BLaER1 (cell line): ENCODE measurements at regions not wholly inside any gene's neighbourhood (a gene's known extent, or its start where the extent isn't known, plus 50 kb on each side); places are given as distances from the start of the nearest gene placed in this dataset.

Experiments
- H3K27ac ChIP-seq: shearing (Covaris generic); formaldehyde crosslinking; 2 replicates; pipeline ENCODE4 v1.8.1; 2022
- H3K27me3 ChIP-seq: shearing (Covaris generic); formaldehyde crosslinking; 2 replicates; pipeline ENCODE4 v1.8.1; 2022
- H3K36me3 ChIP-seq: shearing (Covaris generic); formaldehyde crosslinking; 2 replicates; pipeline ENCODE4 v1.8.1; 2022
- H3K4me1 ChIP-seq: shearing (Covaris generic); formaldehyde crosslinking; 2 replicates; pipeline ENCODE4 v1.8.1; 2022
- H3K4me2 ChIP-seq: shearing (Covaris generic); formaldehyde crosslinking; 2 replicates; pipeline ENCODE4 v1.8.1; 2022
- H3K4me3 ChIP-seq: shearing (Covaris generic); formaldehyde crosslinking; 2 replicates; pipeline ENCODE4 v1.8.1; 2022
- H3K9ac ChIP-seq: shearing (Covaris generic); formaldehyde crosslinking; 2 replicates; pipeline ENCODE4 v1.8.1; 2022
- H3K9me3 ChIP-seq: shearing (Covaris generic); formaldehyde crosslinking; 2 replicates; pipeline ENCODE4 v1.8.1; 2022
- H4K20me1 ChIP-seq: shearing (Covaris generic); formaldehyde crosslinking; 2 replicates; pipeline ENCODE4 v1.8.1; 2022
- Cebpa-rat ChIP-seq: shearing (Covaris generic); IDR thresholded peaks from 2 replicates; pipeline ENCODE4 v1.8.1; 2022

DNA sequence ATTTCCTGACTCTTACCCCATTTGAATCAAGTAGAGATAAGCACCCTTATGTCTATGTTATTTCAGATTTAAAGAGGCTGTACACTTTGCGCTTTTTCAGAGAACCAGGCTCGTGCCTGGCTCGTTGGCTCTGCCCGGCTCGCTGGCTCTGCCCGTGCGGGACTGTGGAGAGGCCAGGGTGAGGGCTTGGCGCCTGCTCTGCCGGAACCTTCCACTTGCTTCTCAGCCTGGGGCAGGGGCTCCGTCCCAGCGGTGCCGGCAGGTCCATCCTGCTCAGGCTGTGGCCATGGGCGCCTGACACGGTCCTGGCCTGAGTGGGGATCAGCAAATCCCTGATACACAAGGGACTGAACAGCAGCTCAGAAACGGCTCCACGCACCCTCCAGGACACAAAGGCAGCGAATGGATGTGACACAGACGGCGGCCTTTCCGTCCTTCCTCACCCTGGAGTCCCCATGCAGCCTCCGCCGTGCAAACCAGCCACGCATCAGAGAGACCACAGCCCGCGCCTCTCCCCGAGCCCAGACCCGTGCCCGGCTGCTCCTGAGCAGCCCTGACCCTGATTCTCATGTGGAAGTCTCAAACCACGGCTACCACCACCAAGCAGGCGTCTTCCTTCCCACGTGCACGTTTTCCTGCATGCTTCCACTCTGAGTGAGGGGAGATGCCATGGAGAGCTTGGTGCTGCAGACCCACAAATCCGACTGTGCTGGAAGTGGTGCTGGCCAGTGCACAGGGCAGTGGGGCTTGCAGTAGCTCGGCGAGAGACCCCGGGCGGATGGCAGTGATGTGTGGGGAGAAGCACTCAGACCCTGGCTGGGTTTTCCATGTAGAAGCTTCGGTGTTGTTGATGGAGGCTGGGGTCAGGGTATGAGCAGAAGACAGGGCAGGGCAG lies 233.9 kb downstream of the ERMARD start:
- no peaks in the 10 kb centered on the region for H3K27me3 ChIP-seq
- no peaks in the 10 kb centered on the region for H3K36me3 ChIP-seq
- no peak overlapping the region for H3K9ac ChIP-seq
- no peak overlapping the region for H3K4me2 ChIP-seq
- peaks cover 36% of the 10 kb centered on the region for H3K4me1 ChIP-seq
- H3K4me3 ChIP-seq = no peak overlapping the region
- no peaks in the 10 kb centered on the region for H3K9me3 ChIP-seq
- H3K27ac ChIP-seq = no peak overlapping the region
- TF ChIP-seq Cebpa-rat = no peak
- H4K20me1 ChIP-seq = no peaks in the 10 kb centered on the region

DNA sequence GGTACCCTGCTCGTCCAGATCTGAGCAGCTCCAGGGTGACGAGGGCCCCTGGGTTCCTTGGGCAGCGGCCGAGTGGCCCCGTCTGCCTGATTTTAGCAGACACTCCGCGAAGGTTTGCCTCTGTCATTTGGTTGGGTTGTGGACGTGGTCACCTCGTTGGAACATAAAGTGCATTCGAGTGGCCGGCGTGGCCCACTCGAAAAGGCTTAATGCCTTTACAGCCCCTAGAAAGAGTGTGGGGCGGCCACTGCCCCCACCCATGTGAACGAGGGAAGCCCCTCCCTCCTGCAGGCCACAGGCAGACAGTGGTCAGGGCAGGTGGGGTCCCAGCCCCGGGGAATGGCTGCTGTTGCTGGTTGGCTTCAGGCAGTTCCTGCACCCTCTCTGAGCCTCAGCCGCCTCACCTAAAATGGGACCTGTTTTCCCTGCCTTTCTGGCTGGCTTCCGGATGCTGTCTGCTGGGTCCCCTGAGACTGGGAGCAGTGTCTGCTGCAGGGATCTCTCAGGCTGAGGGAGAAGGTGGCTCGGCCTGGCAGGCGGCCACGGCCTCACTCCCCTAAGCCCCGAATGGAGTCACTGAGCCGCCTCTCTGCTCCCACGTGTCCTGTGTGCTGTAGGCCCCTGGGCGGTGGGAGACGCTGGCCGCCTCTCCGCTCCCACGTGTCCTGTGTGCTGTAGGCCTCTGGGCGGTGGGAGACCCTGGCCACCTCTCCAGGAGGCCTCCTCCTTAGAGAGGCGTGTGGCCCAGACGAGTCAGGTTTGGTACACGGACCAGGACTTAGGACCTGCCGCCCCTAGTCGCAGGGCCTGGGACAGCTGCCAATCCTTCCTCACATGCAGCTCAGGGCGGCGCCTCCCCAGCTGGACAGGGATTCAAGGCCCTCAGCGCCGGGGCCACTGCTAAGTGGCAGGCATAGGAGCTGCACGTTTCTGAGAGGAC lies 233.0 kb downstream of the ERMARD start:
- no peaks in the 10 kb centered on the region for H3K27me3 ChIP-seq
- no peak for TF ChIP-seq Cebpa-rat
- peaks cover 33% of the 10 kb centered on the region for H3K4me1 ChIP-seq
- H3K4me3 ChIP-seq = no peak overlapping the region
- no peaks in the 10 kb centered on the region for H4K20me1 ChIP-seq
- 0 out of 2 replicates have a peak overlapping the region, but pooled peaks have one; percentile 2 for H3K4me2 ChIP-seq
- H3K36me3 ChIP-seq = no peaks in the 10 kb centered on the region
- H3K27ac ChIP-seq = no peak overlapping the region
- H3K9ac ChIP-seq = no peak overlapping the region
- no peaks in the 10 kb centered on the region for H3K9me3 ChIP-seq

DNA sequence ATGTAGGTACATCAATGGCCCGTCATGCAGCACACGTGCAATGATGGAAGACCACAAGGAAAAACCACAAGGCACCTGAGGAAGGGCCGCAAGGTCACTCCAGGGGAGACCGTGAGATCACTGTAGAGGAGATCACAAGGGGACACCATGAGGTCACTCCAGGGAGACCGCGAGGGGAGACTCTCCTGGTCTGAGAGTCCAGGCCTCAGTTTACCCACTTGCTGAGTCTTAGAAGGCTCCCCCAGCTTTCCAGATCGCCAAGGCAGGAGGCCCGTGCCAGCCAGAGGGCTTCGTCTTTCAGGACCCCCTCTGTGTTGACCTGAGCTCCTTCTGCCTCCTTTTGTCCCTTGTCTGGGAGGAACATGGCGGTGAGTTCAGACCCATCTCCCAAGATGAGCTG lies 232.2 kb downstream of the ERMARD start:
- no peak for TF ChIP-seq Cebpa-rat
- H3K4me2 ChIP-seq = peak overlapping the region; percentile 2; the same call in 1 of the 2 replicates
- H3K36me3 ChIP-seq = no peaks in the 10 kb centered on the region
- no peak overlapping the region for H3K4me3 ChIP-seq
- H3K4me1 ChIP-seq = peaks cover 25% of the 10 kb centered on the region
- no peaks in the 10 kb centered on the region for H3K9me3 ChIP-seq
- no peak overlapping the region for H3K27ac ChIP-seq
- no peaks in the 10 kb centered on the region for H3K27me3 ChIP-seq
- no peak overlapping the region for H3K9ac ChIP-seq
- no peaks in the 10 kb centered on the region for H4K20me1 ChIP-seq

DNA sequence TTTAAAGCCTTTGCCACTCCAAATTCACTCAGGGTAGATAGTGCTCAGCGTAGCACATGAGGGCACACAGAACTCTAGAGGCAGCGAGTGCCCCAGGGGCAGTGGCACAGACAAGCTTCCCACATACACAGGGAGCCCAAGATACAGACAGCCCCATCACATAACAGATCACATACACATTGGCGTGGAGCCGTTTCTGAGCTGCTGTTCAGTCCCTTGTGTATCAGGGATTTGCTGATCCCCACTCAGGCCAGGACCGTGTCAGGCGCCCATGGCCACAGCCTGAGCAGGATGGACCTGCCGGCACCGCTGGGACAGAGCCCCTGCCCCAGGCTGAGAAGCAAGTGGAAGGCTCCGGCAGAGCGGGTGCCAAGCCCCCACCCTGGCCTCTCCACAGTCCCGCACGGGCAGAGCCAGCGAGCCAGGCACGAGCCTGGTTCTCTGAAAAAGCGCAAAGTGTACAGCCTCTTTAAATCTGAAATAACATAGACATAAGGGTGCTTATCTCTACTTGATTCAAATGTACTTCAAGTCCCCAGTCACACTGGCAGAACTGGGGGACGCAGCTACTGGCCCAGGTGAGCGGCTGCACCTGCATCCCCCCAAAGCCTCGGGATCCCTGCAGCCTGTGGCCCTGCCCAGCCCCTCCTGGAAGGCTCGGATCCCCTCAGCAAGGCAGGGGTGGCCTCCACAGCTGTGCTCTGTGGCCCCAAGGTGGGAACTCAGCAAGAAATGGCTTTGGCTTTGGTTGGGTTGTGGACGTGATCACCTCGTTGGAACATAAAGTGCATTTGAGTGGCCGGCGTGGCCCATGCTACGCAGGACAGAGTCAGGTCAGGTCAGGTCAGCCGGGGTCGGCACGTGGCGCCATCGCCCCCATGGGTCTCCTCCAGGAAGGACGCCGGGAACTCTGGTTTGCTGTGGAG lies 231.3 kb downstream of the ERMARD start:
- no peak overlapping the region for H3K9ac ChIP-seq
- no peaks in the 10 kb centered on the region for H3K9me3 ChIP-seq
- no peak for TF ChIP-seq Cebpa-rat
- H3K4me1 ChIP-seq = peaks cover 23% of the 10 kb centered on the region
- H3K27me3 ChIP-seq = no peaks in the 10 kb centered on the region
- H3K4me3 ChIP-seq = no peak overlapping the region
- H3K27ac ChIP-seq = no peak overlapping the region
- no peaks in the 10 kb centered on the region for H4K20me1 ChIP-seq
- no peaks in the 10 kb centered on the region for H3K36me3 ChIP-seq
- no peak overlapping the region for H3K4me2 ChIP-seq

DNA sequence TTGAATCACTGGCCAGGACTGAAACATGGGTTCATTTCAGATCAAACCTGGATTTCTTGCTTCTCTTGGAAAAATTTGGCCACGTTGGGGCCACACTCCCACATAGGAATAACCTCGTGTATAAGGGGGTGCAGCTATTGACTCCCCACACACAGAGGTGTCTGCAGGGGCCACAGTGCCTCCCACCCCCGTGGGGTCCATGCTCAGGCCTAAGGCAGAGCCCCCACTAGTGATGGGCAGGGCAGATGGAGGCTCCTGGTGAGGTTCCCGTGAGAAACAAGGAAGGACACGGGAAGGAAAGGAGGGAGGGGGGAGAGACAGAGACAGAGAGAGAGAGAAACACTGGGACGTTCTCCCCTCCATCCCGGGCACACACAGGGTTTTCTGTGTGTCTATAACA lies 230.5 kb downstream of the ERMARD start:
- H3K9me3 ChIP-seq = no peaks in the 10 kb centered on the region
- no peak overlapping the region for H3K9ac ChIP-seq
- TF ChIP-seq Cebpa-rat = no peak
- no peak overlapping the region for H3K27ac ChIP-seq
- no peaks in the 10 kb centered on the region for H4K20me1 ChIP-seq
- no peaks in the 10 kb centered on the region for H3K27me3 ChIP-seq
- no peak overlapping the region for H3K4me2 ChIP-seq
- no peak overlapping the region for H3K4me3 ChIP-seq
- no peaks in the 10 kb centered on the region for H3K36me3 ChIP-seq
- peaks cover 27% of the 10 kb centered on the region for H3K4me1 ChIP-seq

DNA sequence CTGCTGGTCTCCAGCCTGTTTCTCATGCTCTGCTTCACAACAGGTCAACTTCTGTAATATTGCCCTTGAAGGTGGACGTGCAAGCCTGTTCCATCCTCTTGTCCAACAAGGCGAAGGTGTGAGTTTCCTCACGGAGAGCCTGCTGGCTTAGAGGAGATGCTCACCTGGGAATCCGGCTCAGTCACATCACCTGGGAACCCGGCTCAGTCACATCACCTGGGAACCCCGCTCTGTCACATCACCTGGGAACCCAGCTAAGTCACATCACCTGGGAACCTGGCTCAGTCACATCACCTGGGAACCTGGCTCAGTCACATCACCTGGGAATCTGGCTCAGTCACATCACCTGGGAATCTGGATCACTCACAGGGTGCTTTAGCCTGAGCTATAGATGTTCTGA lies 230.1 kb downstream of the ERMARD start:
- H3K27ac ChIP-seq = no peak overlapping the region
- H4K20me1 ChIP-seq = no peaks in the 10 kb centered on the region
- peaks cover 31% of the 10 kb centered on the region for H3K4me1 ChIP-seq
- H3K27me3 ChIP-seq = no peaks in the 10 kb centered on the region
- H3K9ac ChIP-seq = no peak overlapping the region
- no peak overlapping the region for H3K4me2 ChIP-seq
- H3K4me3 ChIP-seq = no peak overlapping the region
- no peaks in the 10 kb centered on the region for H3K9me3 ChIP-seq
- H3K36me3 ChIP-seq = no peaks in the 10 kb centered on the region
- no peak for TF ChIP-seq Cebpa-rat

DNA sequence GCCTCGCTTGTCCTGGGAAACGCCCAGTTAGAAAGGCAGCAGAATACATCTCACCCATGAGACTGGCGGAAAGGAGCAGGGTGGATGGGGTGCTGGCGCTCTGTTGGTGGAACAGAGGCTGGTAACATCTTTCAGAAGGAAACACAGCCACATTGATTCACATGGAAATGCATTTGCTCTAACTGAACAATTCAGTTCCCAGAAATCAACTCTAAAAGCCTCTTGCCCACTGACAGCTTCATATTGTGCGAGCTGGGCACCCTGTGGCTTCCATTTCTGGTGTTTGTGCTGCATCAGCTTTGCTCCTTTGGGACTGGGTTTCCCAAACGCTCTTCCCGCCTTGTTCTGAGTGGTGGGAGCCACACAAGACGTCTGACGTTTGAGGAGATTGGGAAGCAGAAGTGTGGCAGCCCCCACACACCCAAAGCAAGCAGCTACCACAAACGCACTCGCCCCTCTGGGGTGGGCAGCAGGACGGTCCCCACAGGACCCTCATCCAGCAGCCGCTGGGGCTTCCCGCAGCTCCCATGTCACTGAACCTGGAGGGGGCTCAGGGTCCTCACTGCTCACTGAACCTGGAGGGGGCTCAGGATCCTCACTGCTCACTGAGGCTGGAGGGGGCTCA lies 229.5 kb downstream of the ERMARD start:
- H3K9ac ChIP-seq = no peak overlapping the region
- H3K4me2 ChIP-seq = no peak overlapping the region
- peaks cover 36% of the 10 kb centered on the region for H3K4me1 ChIP-seq
- no peaks in the 10 kb centered on the region for H4K20me1 ChIP-seq
- no peak for TF ChIP-seq Cebpa-rat
- H3K27me3 ChIP-seq = no peaks in the 10 kb centered on the region
- no peaks in the 10 kb centered on the region for H3K9me3 ChIP-seq
- no peaks in the 10 kb centered on the region for H3K36me3 ChIP-seq
- no peak overlapping the region for H3K27ac ChIP-seq
- H3K4me3 ChIP-seq = no peak overlapping the region

DNA sequence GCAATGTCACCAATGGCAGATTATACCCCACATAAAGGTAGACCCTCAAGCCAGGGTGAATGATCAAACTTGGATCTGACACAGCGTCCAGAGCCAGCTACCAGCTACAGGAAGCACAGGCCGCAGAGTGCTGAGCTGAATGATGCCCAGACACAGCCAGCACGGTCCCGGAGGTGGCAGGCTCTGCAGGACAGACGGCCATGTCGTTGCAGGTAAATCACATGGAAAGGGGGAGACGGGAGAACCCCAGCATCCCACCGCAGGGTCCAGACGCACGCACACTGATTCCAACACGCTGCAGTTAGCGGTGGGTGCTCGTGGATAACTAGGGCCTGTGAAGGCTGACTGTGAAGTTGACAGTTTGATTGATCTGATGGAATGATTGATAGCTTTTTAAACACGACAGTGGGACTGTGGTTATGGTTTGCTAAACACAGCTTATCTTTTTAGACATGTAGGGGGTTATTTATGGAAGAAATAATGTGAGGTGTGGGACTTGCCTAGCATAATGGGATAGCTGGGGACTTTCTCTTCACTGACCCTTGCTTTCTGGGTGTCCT lies 228.5 kb downstream of the ERMARD start:
- Histone ChIP-seq H3K4me1 (peaks cover 36% of the 10 kb centered on the region), H4K20me1 (no peaks in the 10 kb centered on the region), H3K4me3 (no peak overlapping the region), H3K9ac (no peak overlapping the region), H3K27me3 (no peaks in the 10 kb centered on the region), H3K4me2 (peak overlapping the region; percentile 13; the same call in 1 of the 2 replicates), H3K27ac (no peak overlapping the region), H3K36me3 (no peaks in the 10 kb centered on the region), H3K9me3 (no peaks in the 10 kb centered on the region)
- TF ChIP-seq Cebpa-rat = no peak
